HEK293 (cell line): ENCODE measurements at regions not wholly inside any gene's neighbourhood (a gene's known extent, or its start where the extent isn't known, plus 50 kb on each side); places are given as distances from the start of the nearest gene placed in this dataset.

Experiments used
- CTCF ChIP-seq: fragments of 450-650 bp; formaldehyde crosslinking; IDR thresholded peaks from 2 replicates; pipeline ENCODE4 v1.5.1; 2016; ENCODE audit warnings: missing biosample characterization, missing genetic modification characterization
- ZNF23 ChIP-seq: fragments of 450-650 bp; formaldehyde crosslinking; IDR thresholded peaks from 2 replicates; pipeline ENCODE4 v1.5.1; 2016; ENCODE audit warnings: missing biosample characterization, missing genetic modification characterization, borderline replicate concordance
- TF ChIP-seq, protein P1 (sequence below): sonication (generic); formaldehyde crosslinking; IDR thresholded peaks from 2 replicates; pipeline ENCODE4 v1.8.1; 2022; ENCODE audit warnings: mild to moderate bottlenecking, moderate library complexity, missing genetic modification reagents

DNA sequence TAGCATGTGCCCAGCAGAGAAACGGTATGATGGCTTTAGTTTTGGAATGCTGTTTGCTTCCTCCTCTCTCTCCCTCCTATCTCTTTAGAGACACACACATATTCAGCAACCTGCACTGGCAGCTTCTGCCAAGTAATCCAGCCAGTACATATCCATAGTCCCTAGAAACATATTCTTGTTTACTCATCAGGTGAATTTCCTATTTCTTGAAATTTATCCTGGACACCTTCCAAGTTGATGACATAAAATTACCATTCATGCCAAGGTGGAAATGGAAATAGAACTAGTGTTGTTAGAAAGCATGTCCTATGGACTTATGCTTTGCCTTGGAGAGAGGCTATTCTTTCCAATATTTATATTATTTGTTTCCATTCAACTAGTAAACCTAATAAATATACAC, 50.9 kb upstream of the RGPD4 start:
- TF ChIP-seq, protein P1, sequence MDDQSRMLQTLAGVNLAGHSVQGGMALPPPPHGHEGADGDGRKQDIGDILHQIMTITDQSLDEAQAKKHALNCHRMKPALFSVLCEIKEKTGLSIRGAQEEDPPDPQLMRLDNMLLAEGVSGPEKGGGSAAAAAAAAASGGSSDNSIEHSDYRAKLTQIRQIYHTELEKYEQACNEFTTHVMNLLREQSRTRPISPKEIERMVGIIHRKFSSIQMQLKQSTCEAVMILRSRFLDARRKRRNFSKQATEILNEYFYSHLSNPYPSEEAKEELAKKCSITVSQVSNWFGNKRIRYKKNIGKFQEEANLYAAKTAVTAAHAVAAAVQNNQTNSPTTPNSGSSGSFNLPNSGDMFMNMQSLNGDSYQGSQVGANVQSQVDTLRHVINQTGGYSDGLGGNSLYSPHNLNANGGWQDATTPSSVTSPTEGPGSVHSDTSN (CRISPR knock-in tag) = no peak
- TF ChIP-seq CTCF (tag by site-specific recombination) = no peak
- TF ChIP-seq ZNF23 (tag by site-specific recombination) = no peak
